Suprapubic skin (tissue), 4 donors: ENCODE measurements at regions not wholly inside any gene's neighbourhood (a gene's known extent, or its start where the extent isn't known, plus 50 kb on each side); places are given as distances from the start of the nearest gene placed in this dataset.

Experiments used
- DNase-seq, 2 donors: peaks; one replicate each; pipeline ENCODE4 v3.0.0-alpha.2; 2019; ENCODE audit warnings: low spot score in 2 of 2
- H3K27ac ChIP-seq: fragments of 200-600 bp; sonication (generic); one replicate; pipeline ENCODE4 v1.5.1; 2019
- H3K27me3 ChIP-seq: fragments of 200-600 bp; sonication (generic); one replicate; pipeline ENCODE4 v1.5.1; 2019
- H3K36me3 ChIP-seq: fragments of 200-600 bp; sonication (generic); one replicate; pipeline ENCODE4 v1.5.1; 2019
- H3K4me1 ChIP-seq: fragments of 200-600 bp; sonication (generic); one replicate; pipeline ENCODE4 v1.5.1; 2019
- H3K4me3 ChIP-seq: fragments of 200-600 bp; sonication (generic); one replicate; pipeline ENCODE4 v1.5.1; 2019; ENCODE audit warnings: mild to moderate bottlenecking
- H3K9me3 ChIP-seq: fragments of 200-600 bp; sonication (generic); one replicate; pipeline ENCODE4 v1.5.1; 2019
- EP300 ChIP-seq: sonication (generic); formaldehyde crosslinking; IDR thresholded peaks from one replicate; pipeline ENCODE4 v1.6.1; 2017; ENCODE audit warnings: antibody characterized with exemption
- POLR2A ChIP-seq, 2 donors: fragments of 450-650 bp; IDR thresholded peaks; one replicate each; pipeline ENCODE4 v1.6.1; 2017; ENCODE audit warnings: antibody characterized with exemption in 2 of 2, mild to moderate bottlenecking in 2 of 2, moderate library complexity in 2 of 2
- POLR2AphosphoS5 ChIP-seq, 3 donors: sonication (generic); formaldehyde crosslinking; IDR thresholded peaks; one replicate each; pipeline ENCODE4 v1.6.1; 2017; ENCODE audit warnings: antibody characterized with exemption in 3 of 3
- WGBS: methylation state at CpG from one replicate; pipeline ENCODE4 v1.1.5; 2018; 5-methylcytosine and 5-hydroxymethylcytosine counted together
- TF ChIP-seq, protein P1 (sequence below), 2 donors: fragments of 200-600 bp in 1 of 2; fragments of 450-650 bp in 1 of 2; sonication (generic) in 1 of 2; IDR thresholded peaks; one replicate each; pipeline ENCODE4 v1.5.1; 2016 to 2019; ENCODE audit warnings: antibody characterized with exemption in 2 of 2, mild to moderate bottlenecking in 1 of 2, moderate library complexity in 1 of 2

- DNase-seq: no peak
- Histone ChIP-seq H3K27ac (no peak overlapping the region), H3K4me3 (no peak overlapping the region), H3K4me1 (no peaks in the 10 kb centered on the region), H3K27me3 (peaks cover 7% of the 10 kb centered on the region), H3K9me3 (no peaks in the 10 kb centered on the region), H3K36me3 (no peaks in the 10 kb centered on the region)
- 88% methylated on average over 6 of the region's 6 CpGs for WGBS
- TF ChIP-seq EP300 (no peak), POLR2A (IDR thresholded peaks at IDR 0.05) (no peak)
- TF ChIP-seq, protein P1, sequence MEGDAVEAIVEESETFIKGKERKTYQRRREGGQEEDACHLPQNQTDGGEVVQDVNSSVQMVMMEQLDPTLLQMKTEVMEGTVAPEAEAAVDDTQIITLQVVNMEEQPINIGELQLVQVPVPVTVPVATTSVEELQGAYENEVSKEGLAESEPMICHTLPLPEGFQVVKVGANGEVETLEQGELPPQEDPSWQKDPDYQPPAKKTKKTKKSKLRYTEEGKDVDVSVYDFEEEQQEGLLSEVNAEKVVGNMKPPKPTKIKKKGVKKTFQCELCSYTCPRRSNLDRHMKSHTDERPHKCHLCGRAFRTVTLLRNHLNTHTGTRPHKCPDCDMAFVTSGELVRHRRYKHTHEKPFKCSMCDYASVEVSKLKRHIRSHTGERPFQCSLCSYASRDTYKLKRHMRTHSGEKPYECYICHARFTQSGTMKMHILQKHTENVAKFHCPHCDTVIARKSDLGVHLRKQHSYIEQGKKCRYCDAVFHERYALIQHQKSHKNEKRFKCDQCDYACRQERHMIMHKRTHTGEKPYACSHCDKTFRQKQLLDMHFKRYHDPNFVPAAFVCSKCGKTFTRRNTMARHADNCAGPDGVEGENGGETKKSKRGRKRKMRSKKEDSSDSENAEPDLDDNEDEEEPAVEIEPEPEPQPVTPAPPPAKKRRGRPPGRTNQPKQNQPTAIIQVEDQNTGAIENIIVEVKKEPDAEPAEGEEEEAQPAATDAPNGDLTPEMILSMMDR (IDR thresholded peaks at IDR 0.05): no peak
Measured at GRCh38 chr13:109842212-109842920, 56.0 kb upstream of the IRS2 start.

GRCh38 chr13:109840893-109841287 lies 54.5 kb upstream of the IRS2 start:
- Histone ChIP-seq H3K4me3 (no peak overlapping the region), H3K27me3 (no peaks in the 10 kb centered on the region), H3K4me1 (no peaks in the 10 kb centered on the region)

GRCh38 chr13:109840201-109840892 lies 54.0 kb upstream of the IRS2 start:
- no peaks in the 10 kb centered on the region for H3K27me3 ChIP-seq
- H3K36me3 ChIP-seq: no peaks in the 10 kb centered on the region
- no peaks in the 10 kb centered on the region for H3K9me3 ChIP-seq
- TF ChIP-seq EP300 (no peak), POLR2A (IDR thresholded peaks at IDR 0.05) (no peak), POLR2AphosphoS5 (IDR thresholded peaks at IDR 0.05) (no peak)
- TF ChIP-seq, protein P1 (IDR thresholded peaks at IDR 0.05): no peak
- no peak for DNase-seq
- WGBS: 54% methylated on average over 9 of the region's 9 CpGs
- H3K4me1 ChIP-seq: no peaks in the 10 kb centered on the region
- H3K4me3 ChIP-seq: no peak overlapping the region
- H3K27ac ChIP-seq: no peak overlapping the region

More at GRCh38 chr13:109840893-109841287, 54.5 kb upstream of the IRS2 start:
- WGBS: 94% methylated on average over 4 of the region's 4 CpGs
- TF ChIP-seq POLR2AphosphoS5 (IDR thresholded peaks at IDR 0.05) (no peak), EP300 (no peak), POLR2A (IDR thresholded peaks at IDR 0.05) (no peak)
- TF ChIP-seq, protein P1 (IDR thresholded peaks at IDR 0.05): no peak
- no peak for DNase-seq
- Histone ChIP-seq H3K27ac (no peak overlapping the region), H3K36me3 (no peaks in the 10 kb centered on the region), H3K9me3 (no peaks in the 10 kb centered on the region)

DNA sequence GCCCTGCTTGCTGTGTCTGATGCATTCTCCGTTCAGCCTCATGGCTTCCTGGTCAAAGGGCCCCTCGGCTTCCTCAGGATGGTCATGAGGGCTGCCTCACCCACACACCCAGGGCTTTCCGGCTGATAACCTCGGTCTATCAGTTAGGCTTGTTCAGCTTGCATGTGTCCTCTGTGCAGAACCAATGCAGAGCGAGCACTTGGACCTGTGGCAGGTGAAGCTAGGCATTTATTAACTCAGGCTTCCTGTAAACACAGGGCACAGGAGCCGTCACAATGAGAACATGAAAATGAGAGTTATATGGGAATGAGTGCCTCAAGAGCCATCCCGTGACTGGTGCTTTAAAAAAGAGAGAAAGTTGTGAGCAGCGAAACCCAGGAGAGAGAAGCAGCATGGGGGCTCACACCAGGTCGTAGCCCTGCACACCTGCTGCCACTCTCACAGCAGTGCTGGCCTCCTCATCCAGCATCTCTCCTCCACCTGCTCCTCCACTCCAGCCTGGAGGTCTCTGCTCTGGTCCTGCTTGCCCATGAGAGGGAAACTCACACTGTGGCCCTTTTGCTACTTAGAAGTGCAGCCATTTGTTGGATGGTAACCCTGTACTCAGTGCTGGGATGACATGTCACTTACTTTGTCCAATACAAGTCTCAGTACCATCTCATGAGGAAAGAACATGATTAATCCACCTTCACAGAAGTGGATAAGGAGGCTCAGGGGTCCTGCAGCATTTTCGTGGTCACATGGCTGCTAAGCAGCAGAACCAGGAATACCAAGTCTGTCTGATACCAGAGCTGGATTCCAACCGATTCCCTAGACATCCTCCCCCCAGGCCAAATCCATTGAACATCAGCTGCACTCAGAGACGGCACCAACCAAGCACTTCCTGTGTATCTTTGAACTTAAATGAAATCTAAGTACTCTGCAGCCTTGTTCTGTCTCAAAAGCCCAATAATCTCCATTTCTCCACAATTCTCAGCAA lies 50.5 kb upstream of the IRS2 start:
- WGBS: 69% methylated on average over 12 of the region's 12 CpGs
- H3K4me1 ChIP-seq: no peaks in the 10 kb centered on the region

More for the DNA sequence above, 50.5 kb upstream of the IRS2 start:
- TF ChIP-seq POLR2AphosphoS5 (IDR thresholded peaks at IDR 0.05): no peak
- TF ChIP-seq, protein P1 (IDR thresholded peaks at IDR 0.05): no peak
- TF ChIP-seq POLR2A (IDR thresholded peaks at IDR 0.05): no peak
- no peak for TF ChIP-seq EP300
- H3K4me3 ChIP-seq: no peak overlapping the region
- DNase-seq: no peak
- no peak overlapping the region for H3K27ac ChIP-seq
- H3K9me3 ChIP-seq: no peaks in the 10 kb centered on the region
- no peaks in the 10 kb centered on the region for H3K36me3 ChIP-seq
- no peaks in the 10 kb centered on the region for H3K27me3 ChIP-seq
